Activated naive CD4-positive, alpha-beta T cell (primary cell): ENCODE measurements at regions not wholly inside any gene's neighbourhood (a gene's known extent, or its start where the extent isn't known, plus 50 kb on each side); places are given as distances from the start of the nearest gene placed in this dataset.
A peak's percentile ranks its signal among the peaks of the same experiment; 100 is the strongest.
"Not testable (repeated sequence)": the region's sequence is repeated elsewhere in the genome, so short reads cannot be mapped to it uniquely, and the experiment has no call there.

ENCODE experiments used
- DNase-seq, 4 experiments: peaks; one replicate each; lab custom pipeline; 2025; lab: John Stamatoyannopoulos, UW

DNA sequence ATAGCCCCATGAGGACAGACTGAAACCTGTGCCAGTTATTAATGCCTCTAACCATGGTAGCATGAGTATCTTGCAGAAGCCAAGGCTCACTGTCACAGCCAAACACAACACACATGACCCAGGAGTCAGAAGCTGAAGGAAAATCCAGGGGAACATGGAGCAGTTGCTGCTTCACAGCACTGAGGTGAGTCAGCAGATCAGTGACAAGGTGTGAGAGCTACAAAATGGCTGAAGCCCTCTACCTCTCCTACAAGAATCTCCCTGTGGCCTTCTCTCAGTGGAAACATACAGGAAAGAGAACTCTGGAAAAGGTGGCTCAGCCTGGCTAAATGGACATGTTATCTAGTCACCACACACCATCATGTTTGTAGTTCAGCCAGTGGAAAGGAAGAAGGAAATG is 93.5 kb downstream of the NAB1 start:
- no peak for DNase-seq

DNA sequence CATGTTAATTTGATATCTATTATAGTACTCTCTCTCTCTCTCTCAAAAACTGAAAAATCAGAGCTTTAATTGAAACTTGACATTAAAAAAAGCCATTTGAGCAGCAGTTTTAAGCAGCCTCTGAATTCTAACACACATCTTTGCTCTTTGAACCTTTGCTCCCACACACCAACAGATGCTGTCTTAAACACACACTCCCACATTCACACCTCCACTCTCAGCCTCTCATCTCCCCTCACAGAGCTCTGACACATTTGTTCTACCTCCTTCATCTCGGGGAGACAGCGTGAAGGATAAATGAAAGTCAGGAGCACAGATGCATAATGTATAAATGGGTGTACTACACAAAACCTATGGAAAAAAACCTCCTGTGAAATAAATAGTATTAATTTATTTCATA is 95.2 kb downstream of the NAB1 start:
- no peak for DNase-seq

DNA sequence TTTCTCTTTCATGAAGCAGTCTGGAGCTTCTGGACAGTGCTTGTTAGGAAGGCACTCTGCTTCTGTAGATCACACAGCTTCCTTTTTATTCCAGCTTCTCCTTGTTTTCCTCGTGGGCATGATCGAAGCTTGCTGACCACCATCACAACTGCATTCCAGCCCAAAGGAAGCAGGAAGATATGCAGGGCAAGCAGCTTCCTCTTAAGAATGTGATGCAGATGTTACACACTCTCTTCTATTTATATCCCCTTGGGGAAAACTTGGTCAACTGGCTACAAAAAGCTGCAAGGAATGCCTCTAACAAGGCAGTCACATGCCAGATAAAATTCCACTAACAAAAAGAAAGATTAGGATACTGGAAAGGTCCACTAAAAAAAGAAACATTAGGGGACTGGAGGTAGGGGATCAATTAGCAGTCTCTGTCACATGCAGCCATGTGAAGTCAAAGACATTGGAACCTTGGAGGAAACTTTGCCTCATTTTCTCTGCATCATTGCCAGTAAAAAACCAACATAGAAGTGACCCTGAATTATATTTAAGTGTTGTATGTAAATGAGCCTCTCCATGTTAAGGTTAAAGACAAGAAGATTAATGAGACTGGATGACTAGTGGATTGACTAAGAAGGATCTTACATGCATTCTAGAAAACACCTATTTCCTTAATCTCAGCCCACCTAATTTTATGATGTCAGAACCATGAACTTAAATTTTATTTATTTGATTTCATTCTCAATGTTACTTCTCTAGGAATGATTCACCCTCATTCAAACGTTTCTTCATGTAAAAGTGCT is 98.3 kb downstream of the NAB1 start:
- no peak for DNase-seq

DNA sequence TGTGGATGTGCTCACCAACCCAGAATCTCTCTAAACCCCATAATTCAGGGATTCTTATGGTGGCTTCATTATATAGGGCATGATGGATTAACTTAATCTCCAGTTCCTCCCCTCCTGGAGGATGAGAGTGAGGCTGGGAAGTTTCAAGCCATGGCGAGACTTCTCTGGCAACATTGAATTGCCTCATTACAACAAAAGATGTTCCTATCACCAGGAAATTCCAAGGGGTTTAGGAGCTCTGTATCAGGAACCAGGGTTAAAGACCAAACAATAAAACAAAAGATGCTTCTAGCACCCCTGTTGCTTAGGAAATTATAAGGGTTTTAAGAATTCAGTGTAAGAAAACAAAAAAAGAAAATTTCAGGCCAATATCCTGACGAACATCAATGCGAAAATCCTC is 100.1 kb downstream of the NAB1 start:
- no peak for DNase-seq

DNA sequence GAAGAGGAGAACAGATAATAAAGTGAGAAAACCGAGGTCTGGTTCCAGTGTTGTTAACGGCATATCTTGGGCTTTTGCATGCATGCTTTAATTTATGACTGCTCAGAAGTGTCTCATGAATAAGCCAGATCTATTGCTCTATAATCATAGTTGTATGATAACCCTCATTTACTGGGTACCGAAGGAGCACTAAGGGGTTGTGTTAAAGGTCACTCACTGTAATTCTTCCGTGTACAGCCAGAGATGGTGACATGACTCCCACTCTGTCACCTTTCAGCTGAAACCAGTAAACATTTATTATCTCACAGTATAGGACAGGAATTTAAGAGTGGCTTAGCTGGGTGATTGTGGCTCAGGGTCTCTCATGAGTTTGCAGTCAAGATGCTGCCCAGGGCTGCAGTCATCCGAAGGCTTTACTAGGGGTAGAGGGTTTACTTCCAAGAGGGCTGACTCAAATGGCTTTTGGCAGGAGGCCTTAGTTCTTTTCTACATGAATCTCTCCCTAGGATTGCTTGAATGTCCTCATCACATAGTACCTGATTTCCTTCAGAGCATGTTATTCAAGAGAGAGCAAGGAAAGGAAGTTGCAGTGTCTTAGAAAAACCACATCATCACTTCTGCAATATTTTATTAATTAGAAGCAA is 107.0 kb downstream of the NAB1 start:
- no peak for DNase-seq

DNA sequence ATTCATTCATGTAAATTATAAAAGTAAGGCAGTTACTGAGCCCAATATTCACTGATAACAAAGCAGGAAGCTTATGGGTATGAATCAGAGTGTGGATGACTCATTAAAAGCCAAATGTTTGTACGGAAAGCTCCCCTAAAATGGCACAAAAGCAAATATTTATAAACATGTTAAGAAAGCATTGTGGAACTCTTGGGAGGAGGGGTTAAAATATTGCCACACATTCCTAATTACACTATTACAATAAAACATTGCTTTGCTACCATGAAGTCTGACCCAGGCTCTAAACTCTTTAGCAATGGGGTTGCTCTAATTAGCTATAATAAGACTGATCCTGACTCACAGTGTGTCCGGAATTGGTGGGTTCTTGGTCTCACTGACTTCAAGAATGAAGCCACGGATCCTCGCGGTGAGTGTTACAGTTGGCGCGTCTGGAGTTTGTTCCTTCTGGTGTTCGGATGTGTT is 110.9 kb downstream of the NAB1 start:
- no peak for DNase-seq

DNA sequence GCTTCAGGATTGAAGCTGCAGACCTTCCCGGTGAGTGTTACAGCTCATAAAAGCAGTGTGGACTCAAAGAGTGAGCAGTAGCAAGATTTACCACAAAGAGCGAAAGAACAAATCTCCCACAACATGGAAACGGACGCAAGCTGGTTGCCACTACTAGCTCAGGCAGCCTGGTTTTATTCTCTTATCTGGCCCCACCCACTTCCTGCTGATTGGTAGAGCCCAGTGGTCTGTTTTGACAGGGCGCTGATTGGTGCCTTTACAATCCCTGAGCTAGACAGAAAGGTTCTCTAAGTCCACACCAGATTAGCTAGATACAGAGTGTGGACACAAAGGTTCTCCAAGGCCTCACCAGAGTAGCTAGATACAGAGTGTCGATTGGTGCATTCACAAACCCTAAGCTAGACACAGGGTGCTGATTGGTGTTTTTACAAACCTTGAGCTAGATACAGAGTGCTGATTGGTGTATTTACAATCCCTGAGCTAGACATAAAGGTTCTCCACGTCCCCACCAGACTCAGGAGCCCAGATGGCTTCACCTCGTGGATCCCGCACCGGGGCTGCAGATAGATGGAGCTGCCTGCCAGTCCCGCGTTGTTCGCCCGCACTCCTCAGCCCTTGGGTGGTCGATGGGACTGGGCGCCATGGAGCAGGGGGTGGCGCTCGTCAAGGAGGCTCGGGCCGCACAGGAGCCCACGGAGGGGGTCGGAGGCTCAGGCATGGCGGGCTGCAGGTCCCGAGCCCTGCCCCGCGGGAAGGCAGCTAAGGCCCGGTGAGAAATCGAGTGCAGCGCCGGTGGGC is 111.7 kb downstream of the NAB1 start:
- DNase-seq = not testable (repeated sequence)

DNA sequence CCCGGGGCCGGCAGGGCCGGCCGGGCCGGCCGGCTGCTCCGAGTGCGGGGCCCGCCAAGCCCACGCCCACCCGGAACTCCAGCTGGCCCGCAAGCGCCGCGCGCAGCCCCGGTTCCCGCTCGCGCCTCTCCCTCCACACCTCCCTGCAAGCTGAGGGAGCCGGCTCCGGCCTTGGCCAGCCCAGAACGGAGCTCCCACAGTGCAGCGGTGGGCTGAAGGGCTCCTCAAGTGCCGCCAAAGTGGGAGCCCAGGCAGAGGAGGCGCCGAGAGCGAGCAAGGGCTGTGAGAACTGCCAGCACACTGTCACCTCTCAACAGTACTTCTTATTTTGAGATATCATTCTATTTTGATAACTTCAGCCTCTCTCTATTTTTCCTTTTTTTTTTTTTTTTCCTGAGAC is 112.3 kb downstream of the NAB1 start:
- not testable (repeated sequence) for DNase-seq

DNA sequence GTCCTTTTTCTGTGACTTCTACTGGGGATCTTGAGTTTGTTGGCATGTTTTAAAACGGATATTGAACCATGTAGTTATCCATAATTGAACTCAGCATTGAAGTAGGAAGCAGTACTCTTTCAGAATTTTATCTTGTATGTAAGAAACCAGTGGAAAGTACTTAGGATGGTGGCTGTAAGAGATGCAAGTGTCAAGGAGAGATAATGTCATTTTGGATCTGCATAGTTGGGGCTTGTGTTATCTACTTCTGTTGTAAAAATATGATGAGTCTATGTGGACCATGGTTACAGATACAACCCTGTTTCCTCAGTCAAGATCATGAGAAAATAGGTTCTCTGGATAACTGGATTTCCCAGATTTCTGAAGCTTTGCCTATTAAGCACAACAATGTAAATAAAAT is 113.7 kb downstream of the NAB1 start:
- no peak for DNase-seq

DNA sequence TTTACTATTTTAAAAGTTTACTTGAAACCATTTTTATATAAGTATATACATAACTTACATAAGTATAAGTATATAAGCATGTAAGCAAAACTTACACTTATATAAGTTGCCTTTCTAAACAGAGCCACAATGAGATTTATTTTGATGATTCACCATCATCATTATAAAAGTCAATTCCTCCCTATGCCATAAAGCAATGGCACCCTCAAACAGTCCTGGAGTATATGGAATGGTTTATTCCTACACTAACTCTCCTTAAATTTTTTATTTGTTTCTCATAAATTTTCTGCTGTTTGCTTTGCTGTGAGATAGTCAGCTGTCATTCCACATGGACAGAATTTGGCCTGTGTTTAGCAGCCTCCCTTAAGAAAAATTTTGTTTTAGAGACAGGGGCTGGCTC is 114.2 kb downstream of the NAB1 start:
- DNase-seq = no peak

DNA sequence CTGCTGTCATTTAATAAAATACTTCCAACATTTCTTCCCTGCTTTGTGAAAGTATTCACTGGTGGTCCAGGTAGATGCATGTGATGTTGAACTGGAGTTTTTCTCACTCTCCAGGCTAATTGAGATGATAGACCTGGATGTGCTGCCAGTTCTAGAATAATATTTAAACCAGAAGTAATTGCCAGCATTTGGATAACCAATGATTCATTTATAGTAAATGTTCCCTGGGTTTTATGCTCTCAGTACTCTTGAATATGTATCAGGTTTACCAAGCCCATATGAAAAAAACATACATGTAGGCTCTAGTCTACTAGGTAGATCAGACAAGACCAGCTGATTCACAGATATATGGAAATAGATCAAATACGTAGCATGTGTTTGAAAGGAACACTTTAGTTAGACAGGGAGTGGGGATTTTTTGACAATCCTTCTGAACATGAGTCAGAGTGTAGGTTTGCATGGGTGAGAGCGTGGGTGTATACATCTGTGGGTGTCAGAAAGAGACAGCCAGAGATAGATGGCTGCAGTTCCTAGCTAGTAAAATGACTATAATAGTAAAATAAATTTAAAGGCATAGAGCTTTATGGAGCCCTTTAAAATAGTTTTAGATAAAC is 115.1 kb downstream of the NAB1 start:
- DNase-seq = no peak

DNA sequence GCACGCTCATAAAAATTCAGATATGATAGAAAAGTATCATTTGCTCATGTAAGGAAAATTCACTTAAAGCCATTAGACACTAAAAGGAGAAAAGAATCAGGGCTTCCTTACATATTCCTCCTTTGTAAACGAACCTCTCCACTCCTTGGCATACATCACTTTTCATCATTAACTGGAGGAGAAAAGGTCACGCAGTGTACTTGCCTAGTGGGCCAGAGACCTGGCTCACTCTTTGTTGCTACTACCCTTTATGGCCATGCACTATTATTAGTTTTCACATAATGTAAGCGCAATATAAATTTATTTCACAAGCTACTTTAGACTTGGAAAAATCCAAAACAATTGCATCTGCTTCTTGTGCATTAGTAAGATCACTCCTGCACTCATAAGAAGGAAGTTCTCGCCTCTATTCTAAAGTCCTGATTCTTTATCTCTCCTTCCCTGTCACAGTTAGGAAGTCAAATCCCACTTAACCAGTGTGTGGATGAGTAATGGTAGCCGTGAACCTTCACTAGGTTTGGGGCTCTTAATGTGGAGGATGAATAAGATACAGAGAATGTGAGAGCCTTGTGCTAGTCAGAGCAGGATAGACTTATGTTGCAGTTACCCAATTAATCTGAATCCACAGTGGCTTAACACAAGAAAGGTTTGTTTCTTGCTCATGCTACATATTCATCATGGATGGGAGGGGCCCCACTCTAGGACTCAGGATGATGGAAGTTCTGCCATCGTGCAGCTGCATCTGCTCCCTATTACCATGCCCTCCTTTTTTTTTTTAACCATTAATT is 115.0 kb upstream of the GLS start:
- no peak for DNase-seq

DNA sequence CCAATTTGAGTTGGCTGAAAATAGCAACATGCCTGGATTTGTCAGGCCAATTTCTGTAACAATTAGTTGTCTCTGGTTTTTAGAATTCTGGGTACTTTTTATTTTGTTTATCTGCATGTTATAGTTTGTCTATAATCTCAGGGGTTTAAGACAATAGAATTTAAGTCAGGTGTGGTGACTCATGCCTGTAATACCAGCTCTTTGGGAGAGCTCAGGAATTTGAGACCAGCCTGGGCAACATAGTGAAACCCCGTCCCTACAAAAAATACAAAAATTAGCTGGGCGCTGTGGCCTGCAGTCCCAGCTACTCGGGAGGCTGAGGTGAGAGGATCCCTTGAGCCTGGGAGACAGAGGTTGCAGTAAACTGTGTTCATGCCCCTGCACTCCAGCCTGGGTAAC is 114.4 kb upstream of the GLS start:
- DNase-seq = no peak

DNA sequence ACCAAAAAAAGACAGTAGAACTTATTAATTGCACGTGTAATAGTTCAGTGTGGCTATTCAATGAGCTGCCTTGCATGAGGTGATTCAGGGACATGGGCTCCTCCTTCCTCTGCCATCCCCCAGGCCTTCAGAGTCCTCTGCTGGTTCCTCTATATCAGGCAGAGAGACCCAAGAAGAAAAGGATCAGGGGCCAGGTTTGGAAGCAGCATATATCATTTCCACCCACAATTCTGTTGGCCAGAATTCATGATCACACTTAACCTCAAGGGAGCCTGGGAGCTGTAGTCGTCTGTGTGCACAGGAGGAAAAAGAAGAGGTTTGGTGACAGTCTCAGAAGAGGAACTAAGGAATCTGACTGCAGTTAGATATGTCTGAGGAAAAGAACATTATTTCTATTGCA is 114.0 kb upstream of the GLS start:
- DNase-seq = no peak

DNA sequence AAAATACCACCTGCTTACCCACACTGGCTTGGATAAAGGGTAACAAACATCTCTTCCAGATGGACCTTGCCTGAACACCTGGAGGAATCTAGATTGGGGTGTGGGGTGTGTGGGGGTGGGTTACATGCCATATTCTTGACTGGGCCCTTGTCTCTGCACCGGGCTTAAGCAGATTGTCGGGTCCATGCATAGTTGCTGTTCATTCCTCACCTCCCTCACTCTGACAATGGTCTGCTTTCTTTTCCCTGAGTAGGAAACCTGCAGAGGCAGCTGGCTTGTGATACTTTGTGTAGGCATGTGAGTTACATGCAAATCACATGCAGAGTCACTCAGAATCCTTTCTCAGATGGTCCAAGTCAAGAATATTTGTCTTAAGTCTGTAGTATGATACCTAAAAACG is 112.8 kb upstream of the GLS start:
- DNase-seq = no peak

DNA sequence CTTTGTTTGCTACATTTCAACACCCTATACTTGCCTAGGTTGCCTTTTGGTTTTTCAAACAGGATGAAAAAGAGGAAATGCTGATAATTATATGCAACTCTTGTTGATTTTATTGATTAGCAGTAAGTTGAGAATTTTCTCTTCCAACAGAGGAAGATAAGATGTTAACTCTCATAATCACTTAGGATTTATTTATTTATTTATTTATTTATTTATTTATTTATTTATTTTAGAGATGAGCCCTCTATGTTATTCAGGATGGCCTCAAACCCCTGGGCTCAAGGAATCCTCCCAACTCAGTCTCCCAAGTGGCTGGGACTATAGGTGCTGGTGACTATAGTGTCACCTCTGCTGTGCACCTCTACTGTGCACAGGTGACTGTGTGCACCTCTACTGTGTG is 111.4 kb upstream of the GLS start:
- no peak for DNase-seq

DNA sequence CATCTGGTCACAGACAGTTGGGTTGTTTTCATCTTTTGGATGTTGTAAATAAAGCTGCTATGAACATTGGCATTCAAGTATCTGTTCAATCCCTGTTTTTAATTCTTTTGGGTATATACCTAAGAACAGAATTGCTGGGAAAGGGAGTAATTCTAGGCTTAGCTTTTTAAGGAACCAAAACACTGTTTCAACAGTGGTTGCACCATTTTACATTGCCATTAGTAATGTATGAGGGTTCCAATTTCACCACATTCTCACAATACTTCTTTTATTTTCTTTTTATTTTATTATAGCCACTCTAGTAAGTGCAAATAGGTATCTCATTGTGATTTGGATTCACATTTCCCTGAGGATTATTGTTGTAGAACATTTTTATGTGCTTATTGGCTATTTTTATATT is 108.9 kb upstream of the GLS start:
- DNase-seq = no peak

DNA sequence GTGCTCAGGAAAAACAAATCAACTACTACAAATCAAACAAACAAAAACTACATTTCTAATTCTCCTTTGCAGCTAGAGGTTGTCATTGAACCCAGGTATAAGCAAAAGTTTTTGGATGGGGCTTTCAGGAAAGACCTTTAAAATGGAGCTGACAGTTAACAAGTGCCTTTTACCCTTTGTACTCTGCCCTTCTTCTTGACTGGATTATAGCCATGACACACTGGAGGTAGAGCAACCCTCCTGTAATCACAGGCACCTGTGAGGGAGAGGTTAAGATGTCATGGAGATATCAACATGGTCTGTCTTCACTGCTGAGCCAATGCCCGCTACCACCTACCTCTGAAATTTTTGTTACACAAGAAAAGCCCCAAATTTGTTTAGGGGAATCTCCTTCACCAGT is 100.0 kb upstream of the GLS start:
- DNase-seq = no peak

DNA sequence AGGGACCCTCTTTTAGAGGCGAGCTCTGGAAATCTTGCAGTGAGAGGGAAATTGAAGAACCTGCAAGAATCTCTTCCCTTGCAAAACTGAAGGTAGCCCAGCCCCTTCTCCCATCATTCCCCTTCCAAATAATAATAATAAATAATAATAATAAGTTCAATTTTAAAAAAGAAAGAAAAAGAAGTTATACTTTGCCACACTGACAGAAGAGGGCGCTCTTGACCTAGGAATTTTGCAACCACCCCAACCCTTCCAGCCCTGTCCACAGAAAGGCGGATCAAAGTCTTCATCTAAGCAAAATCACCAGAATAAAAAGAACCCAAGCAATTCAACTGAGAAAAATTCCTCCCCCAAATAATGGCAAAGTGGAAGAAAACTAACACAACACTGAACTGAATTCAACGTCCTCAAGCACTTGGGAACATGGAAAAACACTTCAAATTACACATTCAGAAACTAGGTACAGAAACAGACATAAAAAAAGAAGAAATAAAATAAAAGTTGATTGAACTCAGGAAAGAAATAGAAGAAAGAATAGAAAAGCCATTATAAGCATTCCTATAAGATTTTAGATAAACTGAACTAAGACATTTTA is 98.9 kb upstream of the GLS start:
- DNase-seq = peak in 1 of 4 experiments; percentile 2

DNA sequence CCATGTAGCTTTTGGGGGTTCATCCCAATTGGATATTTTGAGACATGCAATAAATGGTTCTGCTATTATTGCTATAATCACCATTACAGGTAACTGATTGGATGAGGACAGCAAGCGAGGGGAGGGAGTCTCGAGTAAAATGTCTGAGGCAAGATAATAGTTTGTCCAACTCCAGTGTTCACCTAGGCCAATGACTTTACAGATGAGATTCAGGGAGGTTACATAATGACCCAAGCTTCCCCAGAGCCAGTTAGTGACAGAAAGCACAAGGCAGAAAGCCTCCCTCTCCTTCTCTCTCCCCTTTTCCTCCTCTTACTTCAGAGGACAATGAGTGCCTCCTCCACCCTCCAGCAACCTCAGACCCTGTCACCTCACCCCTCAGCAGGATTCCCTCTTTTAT is 98.4 kb upstream of the GLS start:
- no peak for DNase-seq

DNA sequence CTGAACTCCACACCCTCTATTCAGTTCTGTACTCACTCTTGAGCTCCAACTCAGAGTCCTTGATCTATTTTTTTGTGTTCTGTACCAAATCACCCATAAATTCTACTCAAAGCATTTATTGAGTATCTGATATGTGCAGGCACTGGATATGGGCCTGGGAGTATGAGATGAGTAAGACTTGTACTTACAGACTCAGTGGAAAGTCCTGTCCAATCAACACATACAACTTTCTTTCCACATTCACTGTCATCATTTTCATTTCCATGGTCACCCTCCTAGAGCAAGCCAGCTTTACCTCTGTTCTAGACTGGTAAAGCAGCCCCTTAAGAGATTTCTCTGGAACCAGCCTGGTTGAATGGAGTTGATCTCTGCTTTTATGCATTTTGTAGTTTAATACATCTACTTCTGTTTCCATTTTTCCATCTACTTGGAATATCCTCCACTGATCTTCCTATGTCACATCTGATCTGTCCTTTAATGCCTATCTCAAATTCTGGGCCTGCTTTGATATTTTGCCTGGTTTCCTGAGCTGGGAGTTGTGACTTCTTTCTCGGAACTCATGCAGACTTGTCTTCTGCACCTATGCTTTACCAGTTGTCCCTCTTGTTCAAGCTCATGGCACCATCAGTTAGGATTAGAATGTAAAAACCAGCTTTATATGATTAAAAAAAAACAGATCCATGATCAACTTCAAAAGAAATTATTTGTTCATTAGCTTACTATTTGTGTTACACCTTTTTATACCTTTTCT is 96.9 kb upstream of the GLS start:
- DNase-seq = no peak
